Lower leg skin (tissue), 3 donors: ENCODE measurements at regions not wholly inside any gene's neighbourhood (a gene's known extent, or its start where the extent isn't known, plus 50 kb on each side); places are given as distances from the start of the nearest gene placed in this dataset.

Source experiments
- CTCF ChIP-seq, 3 donors: fragments of 450-650 bp; IDR thresholded peaks; one replicate each; pipeline ENCODE4 v1.5.1; 2016; ENCODE audit warnings: antibody characterized with exemption in 3 of 3, mild to moderate bottlenecking in 3 of 3, moderate library complexity in 2 of 3
- POLR2A ChIP-seq, 2 donors: fragments of 450-650 bp; IDR thresholded peaks; one replicate each; pipeline ENCODE4 v1.6.1; 2016 to 2017; ENCODE audit warnings: antibody characterized with exemption in 2 of 2, mild to moderate bottlenecking in 1 of 2, moderate library complexity in 1 of 2

- no peak for TF ChIP-seq CTCF (IDR thresholded peaks at IDR 0.05)
- TF ChIP-seq POLR2A (IDR thresholded peaks at IDR 0.05), result no peak
Observed at GRCh38 chr13:61600360-61601033, 184.8 kb upstream of the PCDH20 start.
